K562 (cell line): ENCODE measurements at regions not wholly inside any gene's neighbourhood (a gene's known extent, or its start where the extent isn't known, plus 50 kb on each side); places are given as distances from the start of the nearest gene placed in this dataset.

Source experiments
- ATAC-seq: fragments of 200-7000 bp; cut with Tn5 transposase; 3 replicates; pipeline ENCODE4 v1.9.1; 2020; ENCODE audit warnings: moderate library complexity
- BruUV-seq: library from RNA; stranded (reverse); fragments of 400-500 nt; replicated peaks from 2 replicates; lab custom pipeline; 2021; lab: Mats Ljungman, UMichigan
- CTCF ChIA-PET: fragments of 300-600 bp; formaldehyde crosslinking; extraction: SDS; loops from one replicate; lab custom pipeline; 2021; ENCODE audit warnings: low intra/inter-chr PET ratio; lab: Yijun Ruan, JAX
- POLR2A ChIA-PET: fragments of 300-600, 350-650 bp; sonication (Branson Sonifier 250); formaldehyde crosslinking; extraction: SDS; loops from one replicate; lab custom pipeline; 2021; ENCODE audit warnings: antibody characterized with exemption, inconsistent platforms; lab: Yijun Ruan, JAX
- DNase-seq, 4 experiments: peaks; one replicate each; pipeline versions ENCODE4 v3.0.0 to v3.0.0-alpha.2; 2011 to 2018; ENCODE audit warnings: low spot score in 3 of 4, mixed read lengths in 3 of 4; ENCODE audit errors: extremely low read depth in 1 of 4
- FAIRE-seq: peaks from 2 replicates; lab custom pipeline; 2011; peaks lifted over from hg19 to GRCh38; lab: Jason Lieb, UNC
- H2AFZ ChIP-seq: 2 replicates; pipeline ENCODE4 v1.6.0; 2011; ENCODE audit warnings: low read depth, low read length, control low read depth, inconsistent platforms
- H3K27ac ChIP-seq: fragments of 200-600 bp; 3 replicates; pipeline ENCODE4 v1.8.0; 2011; ENCODE audit warnings: low read depth, mild to moderate bottlenecking, control low read depth, inconsistent platforms, low read length, moderate library complexity, mixed read lengths; ENCODE audit errors: extremely low read depth
- H3K27me3 ChIP-seq, 2 experiments: fragments of 300-600 bp in 1 of 2; 2 replicates in 1 of 2; 3 replicates in 1 of 2; pipeline versions ENCODE4 v1.6.0 to v1.8.0; 2011; ENCODE audit warnings: inconsistent platforms in 2 of 2, low read length in 2 of 2, mild to moderate bottlenecking in 1 of 2, mixed read lengths in 1 of 2, moderate library complexity in 1 of 2; ENCODE audit not compliant: control insufficient read depth in 2 of 2, insufficient read depth in 2 of 2
- H3K36me3 ChIP-seq: fragments of 300-600 bp; 3 replicates; pipeline ENCODE4 v1.8.0; 2011; ENCODE audit warnings: mild to moderate bottlenecking, low read length, inconsistent platforms; ENCODE audit not compliant: control insufficient read depth, insufficient read depth
- H3K4me1 ChIP-seq, 2 experiments: fragments of 200-600 bp in 1 of 2; replicated peaks in 1 of 2; 2 replicates in 1 of 2; 3 replicates in 1 of 2; pipeline versions ENCODE4 v1.5.1 to v1.8.0; 2011; ENCODE audit warnings: inconsistent platforms in 2 of 2, low read length in 2 of 2, mild to moderate bottlenecking in 1 of 2, mixed read lengths in 1 of 2, moderate library complexity in 1 of 2; ENCODE audit not compliant: control insufficient read depth in 2 of 2, insufficient read depth in 2 of 2
- H3K4me2 ChIP-seq: 2 replicates; pipeline ENCODE4 v1.6.1; 2011; ENCODE audit warnings: low read length, control low read depth, inconsistent platforms, mixed read lengths; ENCODE audit not compliant: insufficient read depth
- H3K4me3 ChIP-seq: fragments of 200-600 bp; sonication (generic), shearing (Covaris generic); 2 replicates; pipeline ENCODE4 v1.5.1; 2016; ENCODE audit warnings: control low read depth, inconsistent platforms
- H3K79me2 ChIP-seq: fragments of 200-600 bp; 3 replicates; pipeline ENCODE4 v1.8.0; 2011; ENCODE audit warnings: low read length, inconsistent platforms; ENCODE audit not compliant: control insufficient read depth, insufficient read depth
- H3K9ac ChIP-seq, 2 experiments: 2 replicates each; pipeline versions ENCODE4 v1.6.0 to v1.6.1; 2011; ENCODE audit warnings: low read depth in 2 of 2, low read length in 2 of 2, control low read depth in 1 of 2, inconsistent platforms in 1 of 2, mild to moderate bottlenecking in 1 of 2, mixed read lengths in 1 of 2; ENCODE audit not compliant: insufficient read depth in 1 of 2
- H3K9me1 ChIP-seq: one replicate; pipeline ENCODE4 v1.6.0; 2011; ENCODE audit warnings: inconsistent platforms, mild to moderate bottlenecking, low read length, moderate library complexity; ENCODE audit not compliant: control insufficient read depth, insufficient read depth
- H3K9me3 ChIP-seq: replicated peaks from 2 replicates; pipeline ENCODE4 v1.5.1; 2011; ENCODE audit warnings: low read depth, low read length, inconsistent platforms; ENCODE audit not compliant: control insufficient read depth, insufficient read depth
- H4K20me1 ChIP-seq: replicated peaks from 2 replicates; pipeline ENCODE4 v1.6.1; 2011; ENCODE audit warnings: low read length, inconsistent platforms, mixed read lengths; ENCODE audit not compliant: control insufficient read depth, insufficient read depth
- HIVEP1 ChIP-seq: fragments of 250-450 bp; sonication (Bioruptor Pico); IDR thresholded peaks from 2 replicates; pipeline ENCODE4 v1.4.0; 2020; ENCODE audit warnings: mild to moderate bottlenecking
- SMC3 ChIP-seq: conservative IDR thresholded peaks from 2 replicates; pipeline ENCODE4 v1.6.1; 2011; ENCODE audit warnings: low read depth, low read length, improper control_type of control experiment; ENCODE audit not compliant: insufficient read depth
- WGBS: fragments of 100-300 bp; shearing (Covaris generic); methylation state at CpG from one replicate; pipeline ENCODE4 v1.1.6; 2016; ENCODE audit warnings: low coverage, mixed read lengths; ENCODE audit not compliant: insufficient coverage; ENCODE audit errors: missing lambda C conversion rate; 5-methylcytosine and 5-hydroxymethylcytosine counted together
- in situ Hi-C: fragments of 300-500 bp; cut with MboI; formaldehyde crosslinking; loops from 4 replicates; pipeline ENCODE4 v1.15.0; 2018; ENCODE audit warnings: inconsistent platforms, mixed read lengths
- intact Hi-C: fragments of 100-400 bp; cut with micrococcal nuclease; formaldehyde crosslinking; loops from 2 replicates; pipeline ENCODE4 v1.14.2; 2022
- TF ChIP-seq, protein P1 (sequence below): fragments of 450-650 bp; IDR thresholded peaks from 2 replicates; pipeline ENCODE4 v1.6.1; 2017; ENCODE audit warnings: antibody characterized with exemption
- TF ChIP-seq, protein P2 (sequence below): fragments of 450-650 bp; conservative IDR thresholded peaks from 2 replicates; pipeline ENCODE4 v1.6.1; 2016; ENCODE audit warnings: missing genetic modification characterization, low read depth, mild to moderate bottlenecking, control low read depth, missing compliant biosample characterization

GRCh38 chr4:17126321-17126966, 228.0 kb upstream of the LDB2 start:
- Histone ChIP-seq H3K4me2 (no peak overlapping the region), H3K9me1 (no peaks in the 10 kb centered on the region), H2AFZ (no peak overlapping the region), H3K4me1 (no peaks in the 10 kb centered on the region), H3K9me3 (no peaks in the 10 kb centered on the region), H3K79me2 (no peaks in the 10 kb centered on the region), H3K27me3 (no peaks in the 10 kb centered on the region; a peak in 1 of 5 replicates), H3K4me3 (no peak overlapping the region), H3K9ac (no peak overlapping the region), H3K36me3 (no peaks in the 10 kb centered on the region), H3K27ac (no peak overlapping the region), H4K20me1 (no peaks in the 10 kb centered on the region)
- FAIRE-seq (no peak), DNase-seq (no peak), ATAC-seq (no peak)
- intact Hi-C loops = no loop called here
- POLR2A ChIA-PET = no interaction called here
- BruUV-seq = no TSS peak
- in situ Hi-C loops = no loop called here
- 0% methylated on average over 1 of the region's 1 CpG for WGBS
- TF ChIP-seq HIVEP1 = no peak
- TF ChIP-seq, protein P1, sequence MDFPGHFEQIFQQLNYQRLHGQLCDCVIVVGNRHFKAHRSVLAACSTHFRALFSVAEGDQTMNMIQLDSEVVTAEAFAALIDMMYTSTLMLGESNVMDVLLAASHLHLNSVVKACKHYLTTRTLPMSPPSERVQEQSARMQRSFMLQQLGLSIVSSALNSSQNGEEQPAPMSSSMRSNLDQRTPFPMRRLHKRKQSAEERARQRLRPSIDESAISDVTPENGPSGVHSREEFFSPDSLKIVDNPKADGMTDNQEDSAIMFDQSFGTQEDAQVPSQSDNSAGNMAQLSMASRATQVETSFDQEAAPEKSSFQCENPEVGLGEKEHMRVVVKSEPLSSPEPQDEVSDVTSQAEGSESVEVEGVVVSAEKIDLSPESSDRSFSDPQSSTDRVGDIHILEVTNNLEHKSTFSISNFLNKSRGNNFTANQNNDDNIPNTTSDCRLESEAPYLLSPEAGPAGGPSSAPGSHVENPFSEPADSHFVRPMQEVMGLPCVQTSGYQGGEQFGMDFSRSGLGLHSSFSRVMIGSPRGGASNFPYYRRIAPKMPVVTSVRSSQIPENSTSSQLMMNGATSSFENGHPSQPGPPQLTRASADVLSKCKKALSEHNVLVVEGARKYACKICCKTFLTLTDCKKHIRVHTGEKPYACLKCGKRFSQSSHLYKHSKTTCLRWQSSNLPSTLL = no peak
- TF ChIP-seq, protein P2, sequence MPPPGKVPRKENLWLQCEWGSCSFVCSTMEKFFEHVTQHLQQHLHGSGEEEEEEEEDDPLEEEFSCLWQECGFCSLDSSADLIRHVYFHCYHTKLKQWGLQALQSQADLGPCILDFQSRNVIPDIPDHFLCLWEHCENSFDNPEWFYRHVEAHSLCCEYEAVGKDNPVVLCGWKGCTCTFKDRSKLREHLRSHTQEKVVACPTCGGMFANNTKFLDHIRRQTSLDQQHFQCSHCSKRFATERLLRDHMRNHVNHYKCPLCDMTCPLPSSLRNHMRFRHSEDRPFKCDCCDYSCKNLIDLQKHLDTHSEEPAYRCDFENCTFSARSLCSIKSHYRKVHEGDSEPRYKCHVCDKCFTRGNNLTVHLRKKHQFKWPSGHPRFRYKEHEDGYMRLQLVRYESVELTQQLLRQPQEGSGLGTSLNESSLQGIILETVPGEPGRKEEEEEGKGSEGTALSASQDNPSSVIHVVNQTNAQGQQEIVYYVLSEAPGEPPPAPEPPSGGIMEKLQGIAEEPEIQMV = no peak
- TF ChIP-seq SMC3 = no peak
- CTCF ChIA-PET = no interaction called here
